ENCODE measurements at regions not wholly inside any gene's neighbourhood (a gene's known extent, or its start where the extent isn't known, plus 50 kb on each side); places are given as distances from the start of the nearest gene placed in this dataset.
"Not testable (repeated sequence)": the region's sequence is repeated elsewhere in the genome, so short reads cannot be mapped to it uniquely, and the experiment has no call there.

GRCh38 chr11:71782229-71782861 is 50.7 kb upstream of the DEFB108B start:
- H3K9me3 Mint-ChIP-seq; DNase-seq; H3K4me3 Mint-ChIP-seq; H3K36me3 Mint-ChIP-seq (ENCODE audit: low read depth); CTCF ChIA-PET; H3K27ac Mint-ChIP-seq; H3K4me1 Mint-ChIP-seq (ENCODE audit: low read depth); H3K27me3 Mint-ChIP-seq (ENCODE audit: low read depth); intact Hi-C loops (cut with micrococcal nuclease): not testable (repeated sequence)

DNA sequence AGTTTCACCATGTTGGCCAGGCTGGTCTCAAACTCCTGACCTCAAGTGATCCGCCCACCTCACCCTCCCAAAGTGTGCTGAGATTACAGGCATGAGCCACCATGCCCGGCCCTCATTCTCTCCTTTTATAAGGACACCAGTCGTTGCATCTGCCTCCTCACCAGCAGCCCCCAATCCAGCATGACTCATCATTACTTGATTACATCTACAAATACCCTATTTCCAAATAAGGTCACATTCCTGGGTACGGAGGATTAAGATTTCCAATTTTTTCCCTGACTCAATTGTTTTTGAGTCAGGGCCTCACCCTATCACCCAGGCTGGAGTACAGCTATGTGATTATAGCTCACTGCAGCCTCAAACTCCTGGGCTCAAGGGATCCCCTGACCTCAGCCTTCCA is 49.8 kb upstream of the DEFB108B start:
- CTCF ChIA-PET; intact Hi-C loops (cut with micrococcal nuclease); H3K27ac Mint-ChIP-seq; H3K4me3 Mint-ChIP-seq; DNase-seq; H3K9me3 Mint-ChIP-seq; H3K4me1 Mint-ChIP-seq (ENCODE audit: low read depth); H3K27me3 Mint-ChIP-seq (ENCODE audit: low read depth); H3K36me3 Mint-ChIP-seq (ENCODE audit: low read depth): not testable (repeated sequence)

All from activated naive CD4-positive, alpha-beta T cell treated with anti-CD3 and anti-CD28 coated beads for 36 hours (primary cell).